Retina (tissue), 1 donor: ENCODE measurements at regions not wholly inside any gene's neighbourhood (a gene's known extent, or its start where the extent isn't known, plus 50 kb on each side); places are given as distances from the start of the nearest gene placed in this dataset.

Experiments
- DNase-seq: peaks from one replicate; pipeline ENCODE4 v3.0.0-alpha.2; 2016

DNA sequence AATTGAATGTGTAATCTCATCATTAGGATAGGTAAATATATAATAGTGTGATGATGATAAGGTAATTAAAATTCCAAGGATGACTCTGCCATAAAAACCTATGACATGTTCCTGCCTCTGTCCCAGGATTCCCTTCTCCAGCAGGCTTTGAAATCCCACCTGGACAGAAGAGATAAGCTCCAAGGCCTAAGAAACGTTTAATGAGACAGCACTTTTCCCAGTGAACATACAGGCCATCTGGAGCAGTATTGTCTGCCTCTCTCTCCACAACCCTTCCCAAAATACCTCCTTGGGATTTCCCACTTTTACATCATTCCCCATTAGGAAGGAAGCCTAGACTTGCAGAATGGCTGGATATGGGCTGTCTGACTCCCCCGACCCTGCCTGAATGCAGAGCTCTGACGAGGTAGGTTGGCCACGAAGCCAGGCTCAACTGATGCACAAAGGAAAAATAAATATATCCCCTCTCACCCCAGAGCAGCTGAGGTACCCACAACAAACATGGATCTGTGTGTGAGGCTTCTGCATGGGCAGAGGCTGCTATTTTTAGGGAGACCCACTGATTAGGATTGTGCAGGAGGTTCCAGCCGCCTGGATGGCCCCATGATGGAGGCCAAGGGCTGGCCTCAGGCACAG, 71.0 kb downstream of the TMPRSS5 start:
- DNase-seq = no peak

DNA sequence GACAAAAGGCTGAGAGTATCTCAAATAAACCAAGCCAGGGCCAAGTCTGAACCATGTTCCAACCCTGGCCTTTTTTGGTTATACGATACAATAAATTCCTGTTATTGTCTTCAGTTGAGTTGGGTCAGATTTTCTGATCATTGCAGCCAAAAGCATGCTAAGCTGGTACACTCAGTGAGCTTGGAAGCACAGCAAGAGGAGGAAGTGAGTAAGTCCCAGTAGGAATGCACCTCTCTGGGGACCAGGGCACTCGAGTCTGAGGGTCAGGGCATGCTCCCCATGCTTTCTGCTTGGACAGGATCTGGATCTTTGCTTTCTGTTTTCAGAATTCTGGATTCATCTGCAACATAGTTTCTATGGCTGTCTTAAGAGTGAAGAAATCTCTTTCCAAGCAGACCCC, 73.1 kb downstream of the TMPRSS5 start:
- DNase-seq = no peak

DNA sequence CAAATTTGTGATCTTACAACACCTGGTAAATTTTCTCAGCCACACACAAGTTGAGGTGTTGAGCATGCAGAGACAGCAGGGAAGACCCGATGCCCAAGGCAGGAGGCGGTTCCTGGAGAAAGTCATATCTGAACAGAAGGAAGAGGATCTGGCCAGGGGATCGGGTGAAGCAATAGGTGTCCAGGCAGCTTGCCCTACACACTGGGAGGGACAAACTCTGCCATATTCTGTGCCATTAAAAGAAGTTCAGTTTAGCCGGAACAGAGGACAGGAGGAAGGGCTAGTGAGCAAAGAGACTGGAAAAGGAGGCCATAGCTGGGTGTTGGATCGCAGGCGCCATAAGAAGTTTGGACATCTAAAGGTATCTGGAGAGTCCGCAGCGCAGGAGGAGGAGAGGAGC, 76.5 kb downstream of the TMPRSS5 start:
- DNase-seq = no peak

DNA sequence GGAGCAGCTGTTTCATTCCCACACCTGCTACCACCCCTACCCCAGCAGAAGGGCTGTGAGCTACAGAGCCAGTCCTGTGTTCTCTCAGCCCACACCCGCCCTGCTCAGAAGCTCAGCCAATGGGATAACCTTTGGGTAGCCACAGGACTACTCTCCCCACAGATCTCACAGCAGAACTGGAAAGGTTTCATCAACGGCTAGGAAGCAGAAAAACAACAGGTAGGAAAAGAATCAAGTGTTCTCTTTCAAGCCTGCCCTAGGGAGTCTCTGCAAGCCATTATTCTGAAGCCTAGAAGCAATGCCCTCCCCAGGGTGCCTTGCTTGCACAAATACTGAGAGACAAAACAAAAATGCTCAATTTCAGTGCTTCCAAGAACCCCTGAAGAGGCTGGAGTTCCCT, 77.2 kb downstream of the TMPRSS5 start:
- DNase-seq = no peak

DNA sequence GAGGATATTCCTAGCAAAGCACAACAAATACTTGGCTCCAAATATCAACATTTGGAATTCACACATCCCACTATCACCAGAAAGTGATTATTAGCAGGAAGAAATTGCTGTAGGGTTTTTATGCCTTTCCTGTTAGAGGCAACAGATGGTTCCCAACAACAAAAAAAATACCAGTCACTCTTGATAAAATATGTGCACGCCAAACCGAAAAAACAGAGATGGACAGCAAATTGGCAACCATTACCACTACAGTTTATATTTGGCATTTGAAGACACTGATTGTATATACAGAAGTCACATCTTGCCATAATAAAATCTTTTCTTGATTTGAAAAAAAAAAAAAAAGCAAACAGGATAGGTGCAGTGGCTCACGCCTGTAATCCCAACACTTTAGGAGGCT, 78.2 kb downstream of the TMPRSS5 start:
- DNase-seq = no peak

DNA sequence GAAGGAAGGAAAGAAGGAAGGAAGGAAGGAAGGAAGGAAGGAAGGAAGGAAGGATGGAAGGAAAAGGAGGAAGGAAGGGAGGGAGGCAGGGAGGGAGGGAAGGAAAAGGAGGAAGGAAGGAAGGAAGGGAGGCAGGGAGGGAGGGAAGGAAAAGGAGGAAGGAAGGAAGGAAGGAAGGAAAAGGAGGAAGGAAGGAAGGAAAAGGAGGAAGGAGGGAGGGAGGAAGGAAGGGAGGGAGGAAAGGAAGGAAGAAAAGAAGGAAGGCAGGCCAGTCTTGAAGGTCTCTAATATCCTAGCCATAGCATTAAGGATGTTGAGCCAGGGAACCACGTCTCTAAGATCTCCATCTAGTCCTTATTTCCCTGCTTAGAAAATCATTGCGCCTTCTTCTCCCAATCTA, 78.8 kb downstream of the TMPRSS5 start:
- DNase-seq = no peak

DNA sequence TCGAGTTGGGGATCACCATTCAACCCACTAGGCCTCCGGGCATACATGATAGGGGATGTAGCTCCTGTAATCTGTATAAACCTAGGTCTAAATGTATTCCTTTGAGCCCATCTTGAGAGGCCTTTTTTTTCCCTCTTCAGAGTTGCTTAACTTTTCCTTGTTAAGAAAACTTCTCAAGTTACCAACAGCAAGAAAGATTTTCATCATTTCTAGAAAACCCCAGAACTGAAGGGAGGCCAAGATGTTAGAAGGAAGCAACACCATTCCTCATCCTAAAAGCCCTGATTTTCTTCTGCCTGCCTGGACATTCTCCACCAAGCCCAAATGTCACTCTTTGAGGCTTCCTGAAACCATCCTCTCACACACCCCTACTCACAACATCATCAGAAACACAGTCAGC, 79.4 kb downstream of the TMPRSS5 start:
- no peak for DNase-seq

DNA sequence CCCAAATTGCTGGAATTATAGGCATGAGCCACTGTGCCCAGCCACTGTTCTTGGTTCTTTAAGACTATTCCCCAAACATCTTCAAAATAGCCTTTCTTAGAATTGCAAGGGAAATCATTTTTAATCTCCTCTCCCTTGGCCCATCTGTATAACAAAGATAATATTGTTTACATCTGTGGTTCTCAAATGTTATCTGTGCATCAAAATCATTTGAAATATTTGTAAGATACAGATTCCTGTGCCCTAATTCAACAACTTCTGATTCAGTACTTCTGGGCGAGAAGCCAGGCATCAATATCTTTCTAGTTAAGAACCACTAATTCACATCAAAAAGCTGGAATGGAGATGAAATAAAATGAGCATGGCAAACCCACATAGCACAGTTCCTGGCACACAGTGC, 83.0 kb downstream of the TMPRSS5 start:
- DNase-seq = no peak

DNA sequence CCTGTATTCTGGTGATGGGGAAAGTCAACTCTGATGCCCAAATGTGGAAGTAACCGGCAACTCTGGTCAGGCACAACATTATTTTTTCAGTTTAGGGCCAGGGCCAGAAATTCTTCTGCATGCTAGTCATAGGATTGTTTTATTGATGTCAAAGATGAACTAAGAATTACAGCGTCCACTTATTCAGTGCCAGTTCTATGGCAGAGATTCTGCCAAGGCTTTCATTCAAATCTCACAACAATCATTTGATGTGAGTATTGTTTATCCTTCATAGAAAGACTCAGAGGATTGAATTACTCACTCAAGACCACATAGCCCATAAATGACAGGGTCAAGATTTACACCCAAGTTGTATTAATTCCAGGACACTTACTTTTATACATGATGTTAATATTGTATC, 87.7 kb downstream of the TMPRSS5 start:
- no peak for DNase-seq

DNA sequence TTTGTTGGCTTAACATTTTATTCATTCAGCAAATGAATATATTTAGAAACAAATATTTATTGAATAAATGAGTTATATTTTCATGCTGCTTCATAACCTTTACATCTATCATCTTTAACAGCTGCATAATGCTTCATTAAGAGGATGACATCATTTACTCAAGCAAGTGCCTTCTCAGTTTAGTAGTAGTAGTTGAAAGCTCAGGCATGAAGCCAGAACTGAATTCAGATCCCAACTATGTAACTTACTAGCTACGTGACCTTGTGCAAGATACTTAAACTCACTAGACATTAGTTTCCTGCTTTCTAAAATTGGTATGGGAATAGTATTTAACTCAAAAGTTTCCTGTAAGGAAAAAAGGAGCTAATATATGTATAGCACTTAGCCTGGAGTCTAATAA, 90.3 kb downstream of the TMPRSS5 start:
- no peak for DNase-seq

DNA sequence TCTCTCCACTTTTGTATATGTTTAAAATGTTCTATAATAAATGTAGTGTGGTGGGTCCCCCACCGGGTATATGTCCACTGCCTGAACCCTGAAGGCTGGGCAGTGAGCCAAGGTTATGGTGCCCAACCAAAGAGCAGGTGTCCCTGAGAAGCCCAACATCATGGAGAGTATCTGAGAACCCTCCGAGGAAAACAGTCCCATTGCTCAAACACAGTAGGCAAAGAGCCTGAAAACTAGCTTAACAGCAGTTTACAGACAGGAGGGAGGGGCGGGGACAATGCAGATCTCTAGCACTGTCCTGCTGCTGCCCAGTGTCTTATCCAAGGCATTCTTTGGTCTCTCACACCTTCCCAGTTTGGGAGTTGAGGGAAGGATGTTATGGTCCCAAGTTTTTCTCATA, 91.0 kb downstream of the TMPRSS5 start:
- DNase-seq = no peak

DNA sequence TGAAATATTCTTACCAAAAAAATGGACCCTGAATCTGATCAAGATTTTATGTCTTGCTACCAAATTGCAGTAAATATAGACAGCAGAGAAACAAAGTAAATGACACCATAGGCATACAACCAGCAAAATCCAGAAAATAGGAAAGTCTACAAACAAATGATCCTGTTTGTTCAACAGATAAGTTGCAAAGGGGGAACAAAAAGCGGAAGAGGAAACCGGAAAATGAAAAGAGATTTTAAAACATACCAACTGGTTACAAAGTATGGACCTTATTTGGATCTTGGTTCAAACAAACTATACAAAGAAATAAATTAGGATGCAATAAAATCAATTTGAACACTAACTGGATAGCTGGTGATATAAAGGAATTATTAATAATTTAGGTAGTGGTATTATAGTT, 92.0 kb downstream of the TMPRSS5 start:
- DNase-seq = no peak

DNA sequence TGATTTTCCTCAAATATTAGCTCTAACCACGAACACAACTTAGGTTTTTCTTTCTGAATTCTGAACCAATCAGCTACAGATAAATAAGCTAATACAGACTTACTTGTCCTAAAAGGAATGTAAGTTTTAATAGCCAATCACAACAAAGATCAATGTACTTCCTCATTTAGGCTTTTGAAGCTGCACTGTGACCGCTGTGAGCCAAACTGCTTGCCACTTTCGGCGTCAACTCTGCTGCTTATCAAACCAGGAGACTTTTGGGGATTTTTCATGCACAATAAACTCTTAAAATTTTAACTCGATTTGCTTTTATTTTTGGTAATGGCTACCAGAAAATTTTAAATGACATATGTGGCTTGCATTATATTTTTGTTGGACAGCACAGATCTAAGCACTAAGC, 92.5 kb downstream of the TMPRSS5 start:
- DNase-seq = no peak

DNA sequence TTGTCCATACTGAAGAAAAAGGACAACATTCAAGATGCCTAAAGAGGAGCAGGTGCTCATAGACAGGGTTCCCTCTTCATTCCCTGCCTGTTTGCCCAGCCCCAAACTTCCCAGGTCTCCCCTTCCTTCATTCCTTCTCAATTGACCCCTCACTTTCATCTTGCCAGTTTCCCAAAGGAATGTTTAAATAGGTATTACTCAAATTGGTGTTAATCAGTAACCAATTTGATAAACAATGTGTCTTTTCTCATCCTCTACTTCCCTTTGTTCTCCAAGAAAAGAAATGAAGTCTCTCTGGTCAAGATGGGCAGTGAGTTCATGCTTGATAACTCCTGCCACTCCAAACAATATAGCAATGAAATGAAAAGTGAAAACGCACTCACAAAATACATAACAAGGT, 101.9 kb downstream of the TMPRSS5 start:
- no peak for DNase-seq

DNA sequence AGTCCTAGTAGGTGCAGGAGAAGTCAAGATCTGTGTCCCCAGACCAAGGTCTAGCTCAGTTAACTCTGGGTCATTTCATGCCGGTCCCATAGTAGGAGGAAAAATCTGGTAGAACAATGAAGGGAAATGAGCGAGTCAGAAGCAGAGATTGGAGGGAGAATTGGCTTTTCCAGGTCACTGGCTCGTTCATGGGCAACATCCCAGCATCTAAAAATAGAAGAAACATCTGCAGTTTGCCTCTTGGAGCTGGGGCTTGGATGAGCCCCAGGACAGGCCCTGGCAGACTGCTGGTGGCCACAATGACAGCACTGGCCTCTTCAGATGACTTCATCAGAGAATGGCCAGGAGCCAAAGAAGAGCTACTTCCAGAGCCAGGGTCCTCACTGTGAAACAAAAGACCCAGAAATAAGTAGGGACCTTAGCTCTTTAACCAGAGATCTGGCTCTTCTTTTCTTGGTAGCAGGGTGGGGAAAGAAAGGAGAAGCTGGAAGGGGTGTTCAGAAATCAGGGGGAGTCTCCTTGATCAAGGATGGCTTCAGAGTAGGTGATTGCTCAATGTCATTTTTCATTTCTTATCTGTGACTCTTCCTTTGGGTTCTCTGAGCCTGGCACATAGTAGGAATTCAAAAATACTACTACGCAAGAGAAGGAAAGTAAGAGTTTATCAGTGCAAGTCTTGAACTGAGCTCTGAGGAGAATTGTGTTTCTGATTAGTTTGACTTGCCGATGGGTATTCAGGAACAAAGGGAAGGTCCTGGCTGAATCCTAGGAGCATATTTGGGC, 102.6 kb downstream of the TMPRSS5 start:
- no peak for DNase-seq

DNA sequence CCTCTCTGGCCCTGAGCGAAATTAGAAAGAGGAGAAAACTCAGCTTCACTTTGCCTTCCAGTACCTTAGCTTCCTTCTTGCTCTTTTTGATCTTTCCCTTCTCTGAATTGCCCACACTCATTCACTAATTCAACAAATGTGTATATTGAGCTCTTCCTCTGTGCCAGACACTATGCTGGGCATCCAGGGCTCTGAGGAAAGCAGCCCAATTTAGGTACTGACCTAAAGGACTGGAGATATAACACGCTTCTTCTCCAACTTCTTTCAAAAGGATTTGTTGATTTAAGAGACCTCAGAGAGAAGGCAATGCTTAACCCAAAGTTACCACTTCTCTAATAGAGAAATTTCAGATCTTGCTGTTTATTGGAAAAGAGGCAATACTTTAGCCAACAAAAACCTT, 103.6 kb downstream of the TMPRSS5 start:
- no peak for DNase-seq

DNA sequence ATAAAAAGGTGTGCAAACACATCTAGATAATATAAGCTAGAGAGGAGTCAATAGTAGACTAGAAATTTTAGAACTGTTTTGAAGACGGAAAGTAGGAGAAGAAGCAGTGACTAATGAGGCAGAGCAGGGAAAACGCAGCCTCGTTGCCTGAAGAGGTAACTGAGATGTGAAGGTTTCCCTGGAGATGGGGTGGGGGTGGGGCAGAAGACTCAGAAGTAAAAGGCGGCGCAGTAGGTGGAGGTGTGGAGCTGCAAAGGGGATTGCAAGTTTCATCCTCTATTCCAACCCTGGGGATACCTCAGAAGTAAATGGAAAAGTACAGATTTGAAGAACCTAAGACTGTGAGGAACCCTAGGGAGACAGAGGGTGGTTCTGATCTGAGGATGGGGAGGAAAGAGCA, 109.5 kb downstream of the TMPRSS5 start:
- no peak for DNase-seq

DNA sequence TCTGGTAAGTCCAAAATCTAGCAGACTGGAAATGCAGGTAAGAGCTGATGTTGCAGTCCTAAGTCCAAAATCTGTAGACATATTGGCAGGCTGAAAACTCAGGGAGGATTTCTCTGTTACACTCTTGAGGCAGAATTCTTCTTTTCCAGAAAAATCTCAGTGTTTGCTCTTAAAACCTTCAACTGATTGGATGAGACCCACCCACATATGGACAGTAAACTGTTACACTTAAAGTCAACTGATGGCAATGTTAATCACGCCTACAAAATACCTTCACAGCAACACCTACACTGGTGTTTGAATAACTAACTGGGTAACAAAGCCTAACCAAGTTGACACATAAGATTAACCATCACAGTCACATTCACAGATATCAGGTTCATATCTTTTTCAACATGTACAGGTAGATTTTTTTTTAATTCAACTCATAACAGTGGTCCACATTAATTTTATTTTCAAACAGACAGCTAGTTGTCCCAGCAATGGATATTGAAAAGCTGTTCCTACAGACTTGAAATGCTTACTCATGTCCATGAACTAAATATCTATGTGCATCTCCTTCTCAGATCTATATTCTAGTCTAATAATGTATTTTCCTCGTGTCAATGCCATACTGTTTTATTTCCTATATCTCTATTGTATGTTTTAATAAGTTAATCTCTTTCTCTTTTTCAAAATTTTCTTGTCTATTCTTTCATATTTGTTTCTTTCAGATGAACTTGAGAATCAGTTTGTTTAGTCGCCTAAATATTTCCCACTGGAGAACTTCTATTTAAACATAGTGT, 110.1 kb downstream of the TMPRSS5 start:
- no peak for DNase-seq

DNA sequence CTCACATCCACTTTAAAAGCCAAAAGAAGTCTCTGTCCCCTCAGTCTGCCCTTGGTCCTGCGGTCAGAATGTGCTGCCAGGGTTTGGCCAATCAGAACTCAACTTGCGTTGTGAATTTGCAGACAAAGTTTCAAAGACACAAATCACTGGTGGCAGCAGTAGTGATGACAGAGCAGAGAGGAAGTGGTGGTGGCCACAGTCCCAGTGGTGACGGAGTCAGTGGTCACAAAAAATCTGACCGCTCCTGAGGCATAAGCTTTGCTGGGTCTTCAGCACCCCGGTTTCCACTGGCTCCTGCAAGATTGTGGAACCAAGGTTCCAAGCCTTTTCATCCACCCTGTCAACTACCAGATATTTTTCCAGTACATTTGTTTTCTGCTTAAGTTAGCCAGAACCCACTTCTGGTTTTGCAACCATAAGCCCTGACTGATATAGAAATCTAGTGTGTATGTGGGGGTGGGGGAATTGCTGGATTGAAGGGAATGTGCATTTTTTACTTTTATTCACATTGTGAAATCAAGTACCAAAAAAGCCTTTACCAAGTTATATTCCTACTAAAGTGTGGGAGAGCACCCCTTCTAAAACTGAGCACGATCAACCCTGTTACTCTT, 112.3 kb downstream of the TMPRSS5 start:
- no peak for DNase-seq

DNA sequence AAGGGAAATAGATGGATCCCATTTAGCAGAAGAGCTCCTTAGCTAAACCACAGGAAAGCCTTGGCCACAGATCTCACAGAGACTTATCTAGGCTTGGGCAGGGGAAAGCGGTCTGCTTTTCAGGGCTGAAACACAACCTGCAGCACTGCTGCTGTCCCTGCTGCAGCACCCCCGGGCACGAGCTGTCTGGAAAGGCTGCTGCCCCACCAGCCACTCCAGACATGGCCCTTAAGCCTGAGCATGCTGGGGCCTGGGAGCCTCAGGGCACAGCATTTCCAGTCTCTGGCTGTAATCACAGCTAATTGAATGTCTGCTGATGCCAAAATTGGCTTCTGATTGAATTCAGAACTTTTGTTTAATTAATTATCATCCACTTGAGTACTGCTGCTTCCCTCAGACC, 115.0 kb downstream of the TMPRSS5 start:
- DNase-seq = no peak

DNA sequence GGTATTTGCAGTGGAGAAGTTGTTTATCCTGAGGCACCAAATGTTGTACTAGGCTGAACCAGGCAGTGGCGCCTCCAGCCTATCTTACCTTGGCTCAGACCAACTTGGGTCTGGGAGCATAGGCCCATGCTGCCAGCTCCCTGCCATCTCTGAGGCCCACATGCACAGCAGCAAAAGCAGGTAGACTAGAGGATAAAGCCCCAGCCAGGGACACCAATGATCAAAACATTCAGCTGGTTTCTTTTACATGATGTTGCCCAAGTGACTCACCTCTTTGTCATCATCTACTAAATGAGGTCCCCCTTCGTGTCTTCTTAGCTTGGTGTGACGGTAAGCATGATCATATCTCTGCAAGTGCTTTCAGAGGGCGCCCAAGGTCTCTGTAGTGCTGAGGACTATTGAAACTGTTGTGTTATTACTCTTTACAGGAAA, 112.1 kb upstream of the DRD2 start:
- no peak for DNase-seq

DNA sequence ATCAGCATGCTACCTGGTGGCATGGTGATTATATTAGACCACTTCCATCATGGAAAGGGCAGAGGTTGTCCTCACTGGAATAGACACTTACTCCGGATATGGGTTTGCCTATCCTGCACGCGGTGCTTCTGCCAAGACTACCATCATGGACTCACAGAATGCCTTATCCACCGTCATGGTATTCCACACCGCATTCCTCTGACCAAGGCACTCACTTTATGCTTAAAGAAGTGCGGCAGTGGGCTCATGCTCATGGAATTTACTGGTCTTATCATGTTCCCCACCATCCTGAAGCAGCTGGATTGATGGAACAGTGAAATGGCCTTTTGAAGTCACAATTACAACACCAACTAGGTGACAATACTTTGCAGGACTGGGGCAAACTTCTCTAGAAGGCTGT, 109.2 kb upstream of the DRD2 start:
- DNase-seq = no peak

DNA sequence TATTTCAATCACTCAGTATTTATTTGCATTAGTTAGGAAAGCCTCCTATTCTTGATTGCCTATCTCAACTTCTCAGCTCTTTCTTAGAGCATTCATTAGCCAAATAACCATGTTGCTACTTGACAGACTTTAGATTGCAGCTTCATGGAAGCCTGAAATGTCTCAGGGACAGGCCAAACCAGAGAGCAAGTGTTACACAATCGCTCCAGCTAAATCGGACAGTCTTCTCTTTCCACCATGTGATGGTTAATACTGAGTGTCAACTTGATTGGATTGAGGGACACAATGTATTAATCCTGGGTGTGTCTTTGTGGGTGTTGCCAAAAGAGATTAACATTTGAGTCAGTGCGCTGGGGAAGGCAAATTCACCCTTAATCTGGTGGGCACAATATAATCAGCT, 106.5 kb upstream of the DRD2 start:
- DNase-seq = no peak
